Neutrophil (primary cell): ENCODE measurements at regions not wholly inside any gene's neighbourhood (a gene's known extent, or its start where the extent isn't known, plus 50 kb on each side); places are given as distances from the start of the nearest gene placed in this dataset.
A peak's percentile ranks its signal among the peaks of the same experiment; 100 is the strongest.

ENCODE experiments used
- H3K27ac ChIP-seq: fragments of 200-600 bp; sonication (generic); 2 replicates; pipeline ENCODE4 v1.5.1; 2016; ENCODE audit warnings: mild to moderate bottlenecking, moderate library complexity
- H3K27me3 ChIP-seq: fragments of 200-600 bp; sonication (generic); 2 replicates; pipeline ENCODE4 v1.6.0; 2016; ENCODE audit warnings: mild to moderate bottlenecking
- H3K36me3 ChIP-seq: fragments of 200-600 bp; sonication (generic); 2 replicates; pipeline ENCODE4 v1.5.1; 2017
- H3K4me1 ChIP-seq, 2 experiments: fragments of 200-600 bp in 1 of 2; sonication (generic) in 1 of 2; 1 replicate in 1 of 2; 2 replicates in 1 of 2; pipeline versions ENCODE4 v1.5.1 to v1.6.1; 2013 to 2016; ENCODE audit warnings: low read depth in 1 of 2, low read length in 1 of 2, mild to moderate bottlenecking in 1 of 2, moderate library complexity in 1 of 2; ENCODE audit not compliant: control insufficient read depth in 1 of 2, insufficient read depth in 1 of 2
- H3K4me3 ChIP-seq, 2 experiments: fragments of 200-600 bp in 1 of 2; sonication (generic) in 1 of 2; 1 replicate in 1 of 2; 2 replicates in 1 of 2; pipeline ENCODE4 v1.5.1; 2013 to 2016; ENCODE audit warnings: low read depth in 1 of 2, low read length in 1 of 2, mild to moderate bottlenecking in 1 of 2, moderate library complexity in 1 of 2
- H3K9me3 ChIP-seq: fragments of 200-600 bp; sonication (generic); 2 replicates; pipeline ENCODE4 v1.5.1; 2016
- CTCF ChIP-seq: fragments of 200-600 bp; sonication (generic); IDR thresholded peaks from 2 replicates; pipeline ENCODE4 v1.5.1; 2016; ENCODE audit warnings: antibody characterized with exemption

- peaks cover 40 to 41% of the 10 kb centered on the region in 2 experiments for H3K4me1 ChIP-seq
- H3K4me3 ChIP-seq = no peak overlapping the region
- H3K9me3 ChIP-seq = no peaks in the 10 kb centered on the region
- no peaks in the 10 kb centered on the region for H3K36me3 ChIP-seq
- no peaks in the 10 kb centered on the region for H3K27me3 ChIP-seq
- no peak overlapping the region for H3K27ac ChIP-seq
- TF ChIP-seq CTCF = no peak
Measured at GRCh38 chr3:59244343-59244742, 194.5 kb upstream of the CFAP20DC start.

GRCh38 chr3:59243476-59243875 lies 193.7 kb upstream of the CFAP20DC start:
- H3K27ac ChIP-seq = no peak overlapping the region
- no peak for TF ChIP-seq CTCF
- H3K9me3 ChIP-seq = no peaks in the 10 kb centered on the region
- H3K27me3 ChIP-seq = no peaks in the 10 kb centered on the region
- H3K4me3 ChIP-seq = no peak overlapping the region
- no peaks in the 10 kb centered on the region for H3K36me3 ChIP-seq
- H3K4me1 ChIP-seq = peaks cover 32 to 34% of the 10 kb centered on the region in 2 experiments

- H3K4me1 ChIP-seq = peaks cover 20 to 24% of the 10 kb centered on the region in 2 experiments
- H3K4me3 ChIP-seq = no peak overlapping the region
- peak overlapping the region; percentile 35 for H3K27ac ChIP-seq
- no peaks in the 10 kb centered on the region for H3K36me3 ChIP-seq
- H3K9me3 ChIP-seq = no peaks in the 10 kb centered on the region
- no peak for TF ChIP-seq CTCF
- H3K27me3 ChIP-seq = no peaks in the 10 kb centered on the region
Measured at GRCh38 chr3:59240666-59241255, 190.9 kb upstream of the CFAP20DC start.

GRCh38 chr3:59237121-59237520 lies 187.3 kb upstream of the CFAP20DC start:
- no peak for TF ChIP-seq CTCF
- Histone ChIP-seq H3K36me3 (no peaks in the 10 kb centered on the region), H3K27ac (peak overlapping the region; percentile 83), H3K4me1 (peaks cover 43 to 45% of the 10 kb centered on the region in 2 experiments), H3K9me3 (no peaks in the 10 kb centered on the region), H3K4me3 (no peak overlapping the region), H3K27me3 (no peaks in the 10 kb centered on the region)

GRCh38 chr3:59235634-59236012 lies 185.8 kb upstream of the CFAP20DC start:
- Histone ChIP-seq H3K36me3 (no peaks in the 10 kb centered on the region), H3K4me1 (peaks cover 40 to 41% of the 10 kb centered on the region in 2 experiments), H3K27me3 (no peaks in the 10 kb centered on the region), H3K27ac (peak overlapping the region; percentile 83), H3K4me3 (no peak overlapping the region), H3K9me3 (no peaks in the 10 kb centered on the region)
- no peak for TF ChIP-seq CTCF
